Suppressor macrophage (primary cell): ENCODE measurements at regions not wholly inside any gene's neighbourhood (a gene's known extent, or its start where the extent isn't known, plus 50 kb on each side); places are given as distances from the start of the nearest gene placed in this dataset.
A peak's percentile ranks its signal among the peaks of the same experiment; 100 is the strongest.

Source experiments
- DNase-seq, 4 experiments: peaks; one replicate each; pipeline ENCODE4 v3.0.0-alpha.2; 2020 to 2022

GRCh38 chr15:60214201-60214600 lies 183.6 kb downstream of the ANXA2 start:
- DNase-seq, result no peak

- no peak for DNase-seq
Observed at GRCh38 chr15:60215225-60215963, 182.4 kb downstream of the ANXA2 start.

GRCh38 chr15:60217161-60217560 lies 180.6 kb downstream of the ANXA2 start:
- DNase-seq, result no peak

GRCh38 chr15:60218256-60218655 lies 179.5 kb downstream of the ANXA2 start:
- DNase-seq, result no peak

GRCh38 chr15:60219866-60220265 lies 177.9 kb downstream of the ANXA2 start:
- DNase-seq, result peak in 2 of 4 experiments; percentile 11 to 16

GRCh38 chr15:60221356-60221755 lies 176.4 kb downstream of the ANXA2 start:
- DNase-seq, result no peak

- no peak for DNase-seq
Observed at GRCh38 chr15:60222404-60222803, 175.4 kb downstream of the ANXA2 start.

GRCh38 chr15:60223176-60223575 lies 174.6 kb downstream of the ANXA2 start:
- no peak for DNase-seq

GRCh38 chr15:60226924-60227323 lies 170.9 kb downstream of the ANXA2 start:
- DNase-seq, result no peak

GRCh38 chr15:60228101-60228500 lies 169.7 kb downstream of the ANXA2 start:
- DNase-seq, result no peak

- no peak for DNase-seq
Observed at GRCh38 chr15:60228619-60229018, 169.2 kb downstream of the ANXA2 start.

- peak in 3 of 4 experiments; percentile 20 to 21 (median 20) for DNase-seq
Observed at GRCh38 chr15:60235951-60236710, 161.7 kb downstream of the ANXA2 start.

- no peak for DNase-seq
Observed at GRCh38 chr15:60237446-60237845, 160.3 kb downstream of the ANXA2 start.

GRCh38 chr15:60243769-60244168 lies 154.0 kb downstream of the ANXA2 start:
- no peak for DNase-seq

- no peak for DNase-seq
Observed at GRCh38 chr15:60244813-60245212, 153.0 kb downstream of the ANXA2 start.

GRCh38 chr15:60250316-60250715 lies 147.5 kb downstream of the ANXA2 start:
- DNase-seq, result no peak

GRCh38 chr15:60251300-60252070 lies 146.3 kb downstream of the ANXA2 start:
- no peak for DNase-seq

GRCh38 chr15:60254416-60254815 lies 143.4 kb downstream of the ANXA2 start:
- peak in 2 of 4 experiments; percentile 18 to 38 for DNase-seq

GRCh38 chr15:60255390-60255789 lies 142.4 kb downstream of the ANXA2 start:
- DNase-seq, result peak; percentile 69 to 92 (median 84)

GRCh38 chr15:60257591-60258159 lies 140.1 kb downstream of the ANXA2 start:
- no peak for DNase-seq

- peak; percentile 23 to 75 (median 47) for DNase-seq
Observed at GRCh38 chr15:60259469-60259868, 138.3 kb downstream of the ANXA2 start.

GRCh38 chr15:60264088-60264487 lies 133.7 kb downstream of the ANXA2 start:
- DNase-seq, result no peak

- DNase-seq, result no peak
Observed at GRCh38 chr15:60264566-60264965, 133.2 kb downstream of the ANXA2 start.
